H9 (cell line): ENCODE measurements at regions not wholly inside any gene's neighbourhood (a gene's known extent, or its start where the extent isn't known, plus 50 kb on each side); places are given as distances from the start of the nearest gene placed in this dataset.

Source experiments
- DNase-seq: peaks from one replicate; pipeline ENCODE4 v3.0.0-alpha.2; 2017
- H2AFZ ChIP-seq: one replicate; pipeline ENCODE4 v1.6.1; 2013; ENCODE audit warnings: mild to moderate bottlenecking, low read length, control low read depth, moderate library complexity
- H2AK5ac ChIP-seq: 2 replicates; pipeline ENCODE4 v1.6.1; 2013; ENCODE audit warnings: low read length, control low read depth, mixed read lengths; ENCODE audit not compliant: insufficient read length
- H2BK120ac ChIP-seq: one replicate; pipeline ENCODE4 v1.6.1; 2013; ENCODE audit warnings: low read depth, mild to moderate bottlenecking, low read length, control low read depth, inconsistent platforms; ENCODE audit not compliant: poor library complexity, severe bottlenecking
- H2BK12ac ChIP-seq: 2 replicates; pipeline ENCODE4 v1.6.1; 2013; ENCODE audit warnings: low read length, control low read depth, mixed read lengths, low read depth; ENCODE audit not compliant: insufficient read length
- H2BK15ac ChIP-seq: 2 replicates; pipeline ENCODE4 v1.6.1; 2013; ENCODE audit warnings: low read depth, low read length, control low read depth
- H2BK20ac ChIP-seq: one replicate; pipeline ENCODE4 v1.6.1; 2013; ENCODE audit warnings: low read depth, mild to moderate bottlenecking, low read length, control low read depth, inconsistent platforms; ENCODE audit not compliant: poor library complexity, severe bottlenecking
- H2BK5ac ChIP-seq: 2 replicates; pipeline ENCODE4 v1.6.1; 2013; ENCODE audit warnings: low read length, control low read depth, mixed read lengths; ENCODE audit not compliant: insufficient read length
- H3K14ac ChIP-seq: 2 replicates; pipeline ENCODE4 v1.6.1; 2013; ENCODE audit warnings: low read length, control low read depth; ENCODE audit not compliant: insufficient read depth
- H3K18ac ChIP-seq: 2 replicates; pipeline ENCODE4 v1.6.1; 2013; ENCODE audit warnings: low read depth, mild to moderate bottlenecking, mixed read lengths, low read length, control low read depth; ENCODE audit not compliant: insufficient read length
- H3K23ac ChIP-seq: 2 replicates; pipeline ENCODE4 v1.6.1; 2013; ENCODE audit warnings: low read length, control low read depth, mixed read lengths, low read depth; ENCODE audit not compliant: insufficient read length
- H3K23me2 ChIP-seq: 2 replicates; pipeline ENCODE4 v1.6.1; 2013; ENCODE audit warnings: low read depth, mild to moderate bottlenecking, mixed read lengths, low read length, control low read depth; ENCODE audit not compliant: insufficient read length, poor library complexity, severe bottlenecking
- H3K27ac ChIP-seq: 2 replicates; pipeline ENCODE4 v1.5.1; 2013; ENCODE audit warnings: low read length, control low read depth, mixed read lengths, low read depth; ENCODE audit not compliant: insufficient read length
- H3K27me3 ChIP-seq: 2 replicates; pipeline ENCODE4 v1.6.1; 2013; ENCODE audit warnings: low read length, control low read depth, inconsistent platforms; ENCODE audit not compliant: insufficient read depth
- H3K4ac ChIP-seq: 2 replicates; pipeline ENCODE4 v1.6.1; 2013; ENCODE audit warnings: low read depth, mild to moderate bottlenecking, control low read depth, inconsistent platforms, low read length, moderate library complexity
- H3K4me1 ChIP-seq: 2 replicates; pipeline ENCODE4 v1.6.1; 2013; ENCODE audit warnings: low read length, control low read depth, inconsistent platforms; ENCODE audit not compliant: insufficient read depth
- H3K4me2 ChIP-seq: 2 replicates; pipeline ENCODE4 v1.6.1; 2013; ENCODE audit warnings: low read length, control low read depth, mixed read lengths; ENCODE audit not compliant: insufficient read length, insufficient read depth
- H3K56ac ChIP-seq: 2 replicates; pipeline ENCODE4 v1.6.1; 2013; ENCODE audit warnings: low read depth, mild to moderate bottlenecking, mixed read lengths, low read length, control low read depth; ENCODE audit not compliant: insufficient read length
- H3K79me1 ChIP-seq: 2 replicates; pipeline ENCODE4 v1.6.1; 2013; ENCODE audit warnings: low read depth, mild to moderate bottlenecking, moderate library complexity, low read length, control low read depth, inconsistent platforms; ENCODE audit not compliant: insufficient read depth, poor library complexity, severe bottlenecking
- H3K79me2 ChIP-seq: 2 replicates; pipeline ENCODE4 v1.6.1; 2013; ENCODE audit warnings: low read length, control low read depth, inconsistent platforms; ENCODE audit not compliant: insufficient read depth
- H3K9ac ChIP-seq: 2 replicates; pipeline ENCODE4 v1.6.1; 2013; ENCODE audit warnings: low read length, control low read depth, mixed read lengths; ENCODE audit not compliant: insufficient read length; ENCODE audit errors: extremely low read depth
- H3K9me3 ChIP-seq: one replicate; pipeline ENCODE4 v1.6.1; 2013; ENCODE audit warnings: low read depth, low read length, inconsistent platforms; ENCODE audit not compliant: control insufficient read depth
- H3T11ph ChIP-seq: one replicate; pipeline ENCODE4 v1.6.1; 2013; ENCODE audit warnings: mild to moderate bottlenecking, low read length, control low read depth, inconsistent platforms
- H4K20me1 ChIP-seq: one replicate; pipeline ENCODE4 v1.6.1; 2013; ENCODE audit not compliant: control insufficient read depth, insufficient read length, insufficient read depth
- H4K5ac ChIP-seq: 2 replicates; pipeline ENCODE4 v1.6.1; 2013; ENCODE audit warnings: low read depth, mild to moderate bottlenecking, mixed read lengths, low read length, control low read depth; ENCODE audit not compliant: insufficient read length
- H4K8ac ChIP-seq: replicated peaks from 2 replicates; pipeline ENCODE4 v1.6.1; 2013; ENCODE audit warnings: low read length, control low read depth, mixed read lengths, low read depth; ENCODE audit not compliant: insufficient read length
- H4K91ac ChIP-seq: 2 replicates; pipeline ENCODE4 v1.6.1; 2013; ENCODE audit warnings: low read depth, mild to moderate bottlenecking, moderate library complexity, mixed read lengths, low read length, control low read depth; ENCODE audit not compliant: insufficient read length
- H3K27ac Mint-ChIP-seq, 3 experiments: 2 replicates in 2 of 3; 3 replicates in 1 of 3; pipeline ENCODE4 v1.8.0; 2020 to 2021; ENCODE audit warnings: mixed read lengths in 3 of 3, mild to moderate bottlenecking in 1 of 3, moderate library complexity in 1 of 3
- H3K27me3 Mint-ChIP-seq: 2 replicates; pipeline ENCODE4 v1.8.0; 2021; ENCODE audit warnings: low read depth, mild to moderate bottlenecking, moderate library complexity, mixed read lengths
- H3K36me3 Mint-ChIP-seq, 3 experiments: 2 replicates in 2 of 3; 3 replicates in 1 of 3; pipeline ENCODE4 v1.8.0; 2020 to 2021; ENCODE audit warnings: low read depth in 3 of 3, mixed read lengths in 3 of 3; ENCODE audit not compliant: insufficient read depth in 1 of 3
- H3K4me1 Mint-ChIP-seq, 2 experiments: 2 replicates each; pipeline ENCODE4 v1.8.0; 2020; ENCODE audit warnings: mixed read lengths in 2 of 2
- H3K4me3 Mint-ChIP-seq, 2 experiments: 2 replicates in 1 of 2; 3 replicates in 1 of 2; pipeline ENCODE4 v1.8.0; 2020 to 2021; ENCODE audit warnings: mild to moderate bottlenecking in 2 of 2, mixed read lengths in 2 of 2, moderate library complexity in 1 of 2
- H3K9me3 Mint-ChIP-seq, 2 experiments: 2 replicates in 1 of 2; 3 replicates in 1 of 2; pipeline ENCODE4 v1.8.0; 2020; ENCODE audit warnings: mild to moderate bottlenecking in 2 of 2, mixed read lengths in 2 of 2, moderate library complexity in 1 of 2
- CTCF ChIP-seq: fragments of 200-600 bp; sonication (generic); conservative IDR thresholded peaks from 3 replicates; pipeline ENCODE4 v1.8.0; 2021; ENCODE audit warnings: antibody characterized with exemption, mild to moderate bottlenecking
- WGBS: extraction: QIAGEN DNeasy Blood & Tissue Kit; methylation state at CpG from one replicate; pipeline ENCODE4 v1.1.7; 2013; ENCODE audit warnings: missing lambda C conversion rate, low lambda C conversion rate, mixed read lengths; ENCODE audit not compliant: insufficient read length; ENCODE audit errors: extremely low coverage; 5-methylcytosine and 5-hydroxymethylcytosine counted together

- no peak overlapping the region for H3K23ac ChIP-seq
- Mint-ChIP-seq H3K36me3 (no peaks in the 10 kb centered on the region), H3K4me1 (peaks cover 8 to 9% of the 10 kb centered on the region in 2 experiments; a peak in 2 of 4 replicates), H3K27me3 (no peaks in the 10 kb centered on the region), H3K9me3 (no peaks in the 10 kb centered on the region), H3K27ac (no peak overlapping the region; a peak in 1 of 7 replicates), H3K4me3 (no peak overlapping the region)
- no peak overlapping the region for H3K4ac ChIP-seq
- no peak overlapping the region for H2BK20ac ChIP-seq
- H3K14ac ChIP-seq, result no peak overlapping the region
- no peak overlapping the region for H2BK12ac ChIP-seq
- H3K27ac ChIP-seq, result no peak overlapping the region
- H3K4me1 ChIP-seq, result peaks cover 3% of the 10 kb centered on the region; the same call in 1 of the 2 replicates
- H4K5ac ChIP-seq, result no peak overlapping the region
- no peak for TF ChIP-seq CTCF
- H3K27me3 ChIP-seq, result no peaks in the 10 kb centered on the region
- no peak overlapping the region for H3K9ac ChIP-seq
- H3K79me2 ChIP-seq, result no peaks in the 10 kb centered on the region
- no peak overlapping the region for H3T11ph ChIP-seq
- no peak overlapping the region for H3K56ac ChIP-seq
- H2AK5ac ChIP-seq, result no peak overlapping the region
- H2BK5ac ChIP-seq, result no peak overlapping the region
- no peaks in the 10 kb centered on the region for H3K23me2 ChIP-seq
- H4K8ac ChIP-seq, result no peak overlapping the region
- no peak overlapping the region for H4K91ac ChIP-seq
- H2AFZ ChIP-seq, result no peak overlapping the region
- no peak overlapping the region for H3K18ac ChIP-seq
- H3K79me1 ChIP-seq, result no peaks in the 10 kb centered on the region
- H4K20me1 ChIP-seq, result no peaks in the 10 kb centered on the region
- H3K9me3 ChIP-seq, result no peaks in the 10 kb centered on the region
- H2BK120ac ChIP-seq, result no peak overlapping the region
- DNase-seq, result no peak
- WGBS, result no CpG with 5 or more reads among the region's 4 CpGs
- H3K4me2 ChIP-seq, result no peak overlapping the region
- H2BK15ac ChIP-seq, result no peak overlapping the region
Measured at GRCh38 chr2:224645722-224646121, 60.6 kb upstream of the CUL3 start.
